Fibroblast of lung (primary cell): ENCODE measurements at regions not wholly inside any gene's neighbourhood (a gene's known extent, or its start where the extent isn't known, plus 50 kb on each side); places are given as distances from the start of the nearest gene placed in this dataset.

Experiments used
- DNase-seq, 2 donors: peaks; one replicate each; pipeline versions ENCODE4 v3.0.0 to v3.0.0-alpha.2; 2010; ENCODE audit warnings: low read depth in 2 of 2
- H2AFZ ChIP-seq: 2 replicates; pipeline ENCODE4 v1.5.1; 2012; ENCODE audit warnings: low read length, control low read depth, inconsistent platforms
- H3K27ac ChIP-seq: 2 replicates; pipeline ENCODE4 v1.5.1; 2011; ENCODE audit warnings: low read length, control low read depth; ENCODE audit not compliant: insufficient read depth
- H3K27me3 ChIP-seq: 2 replicates; pipeline ENCODE4 v1.5.1; 2011; ENCODE audit warnings: mild to moderate bottlenecking, low read length; ENCODE audit not compliant: control insufficient read depth, insufficient read depth
- H3K36me3 ChIP-seq: 2 replicates; pipeline ENCODE4 v1.5.1; 2011; ENCODE audit warnings: low read length; ENCODE audit not compliant: control insufficient read depth, insufficient read depth
- H3K4me1 ChIP-seq: 2 replicates; pipeline ENCODE4 v1.5.1; 2011; ENCODE audit warnings: low read length; ENCODE audit not compliant: control insufficient read depth, insufficient read depth; ENCODE audit errors: extremely low read depth
- H3K4me2 ChIP-seq: 2 replicates; pipeline ENCODE4 v1.5.1; 2011; ENCODE audit warnings: low read length, control low read depth; ENCODE audit not compliant: insufficient read depth; ENCODE audit errors: extremely low read depth
- H3K4me3 ChIP-seq, 4 experiments: fragments of 200-600 bp in 1 of 4; sonication (generic) in 1 of 4; replicated peaks in 1 of 4; 2 replicates each; pipeline ENCODE4 v1.5.1; 2011 to 2016; ENCODE audit warnings: low read length in 4 of 4, low read depth in 3 of 4, mild to moderate bottlenecking in 3 of 4, control low read depth in 2 of 4, inconsistent platforms in 1 of 4, mixed read lengths in 1 of 4; ENCODE audit not compliant: insufficient read depth in 1 of 4; ENCODE audit errors: control extremely low read depth in 1 of 4
- H3K79me2 ChIP-seq: 2 replicates; pipeline ENCODE4 v1.5.1; 2012; ENCODE audit warnings: mild to moderate bottlenecking, low read length, inconsistent platforms; ENCODE audit not compliant: control insufficient read depth, insufficient read depth
- H3K9ac ChIP-seq: 2 replicates; pipeline ENCODE4 v1.5.1; 2011; ENCODE audit warnings: mild to moderate bottlenecking, low read length, control low read depth; ENCODE audit not compliant: insufficient read depth
- H3K9me3 ChIP-seq: 2 replicates; pipeline ENCODE4 v1.5.1; 2012; ENCODE audit warnings: low read depth, low read length; ENCODE audit not compliant: control insufficient read depth, insufficient read depth
- H4K20me1 ChIP-seq: 2 replicates; pipeline ENCODE4 v1.5.1; 2011; ENCODE audit warnings: low read length; ENCODE audit not compliant: control insufficient read depth, insufficient read depth; ENCODE audit errors: extremely low read depth
- EZH2 ChIP-seq: IDR thresholded peaks from 2 replicates; pipeline ENCODE4 v1.5.1; 2012; ENCODE audit warnings: low read length, control low read depth, mild to moderate bottlenecking; ENCODE audit errors: missing control alignments
- TF ChIP-seq, protein P1 (sequence below), 2 donors: IDR thresholded peaks in 1 of 2; conservative IDR thresholded peaks in 1 of 2; 1 replicate in 1 of 2; 2 replicates in 1 of 2; pipeline ENCODE4 v1.5.1; 2011 to 2012; ENCODE audit warnings: low read length in 2 of 2, control low read depth in 1 of 2, inconsistent platforms in 1 of 2, low read depth in 1 of 2, mild to moderate bottlenecking in 1 of 2

DNA sequence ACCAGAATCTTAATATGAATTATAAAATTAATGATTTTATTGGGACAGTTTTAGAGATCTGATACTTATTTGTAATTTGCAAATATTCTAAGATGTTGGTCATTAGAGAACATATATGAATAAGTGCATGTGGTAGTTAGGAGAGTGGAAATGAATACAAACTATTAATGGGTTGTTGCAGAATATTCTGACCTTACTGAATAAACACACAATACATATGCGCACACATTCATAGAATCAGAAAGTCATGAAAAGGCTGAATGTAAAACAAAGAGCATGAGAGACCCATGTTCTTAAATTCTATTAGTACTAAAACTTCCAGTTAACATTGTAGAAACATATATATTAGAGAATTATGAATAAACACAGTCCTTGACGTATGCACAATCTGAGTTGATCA lies 301.7 kb upstream of the TRAM1L1 start:
- H3K4me3 ChIP-seq: no peak overlapping the region
- no peaks in the 10 kb centered on the region for H3K27me3 ChIP-seq
- H3K36me3 ChIP-seq: no peaks in the 10 kb centered on the region
- TF ChIP-seq, protein P1, sequence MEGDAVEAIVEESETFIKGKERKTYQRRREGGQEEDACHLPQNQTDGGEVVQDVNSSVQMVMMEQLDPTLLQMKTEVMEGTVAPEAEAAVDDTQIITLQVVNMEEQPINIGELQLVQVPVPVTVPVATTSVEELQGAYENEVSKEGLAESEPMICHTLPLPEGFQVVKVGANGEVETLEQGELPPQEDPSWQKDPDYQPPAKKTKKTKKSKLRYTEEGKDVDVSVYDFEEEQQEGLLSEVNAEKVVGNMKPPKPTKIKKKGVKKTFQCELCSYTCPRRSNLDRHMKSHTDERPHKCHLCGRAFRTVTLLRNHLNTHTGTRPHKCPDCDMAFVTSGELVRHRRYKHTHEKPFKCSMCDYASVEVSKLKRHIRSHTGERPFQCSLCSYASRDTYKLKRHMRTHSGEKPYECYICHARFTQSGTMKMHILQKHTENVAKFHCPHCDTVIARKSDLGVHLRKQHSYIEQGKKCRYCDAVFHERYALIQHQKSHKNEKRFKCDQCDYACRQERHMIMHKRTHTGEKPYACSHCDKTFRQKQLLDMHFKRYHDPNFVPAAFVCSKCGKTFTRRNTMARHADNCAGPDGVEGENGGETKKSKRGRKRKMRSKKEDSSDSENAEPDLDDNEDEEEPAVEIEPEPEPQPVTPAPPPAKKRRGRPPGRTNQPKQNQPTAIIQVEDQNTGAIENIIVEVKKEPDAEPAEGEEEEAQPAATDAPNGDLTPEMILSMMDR (conservative IDR thresholded peaks at IDR 0.05 in 1 of 2, IDR thresholded peaks at IDR 0.05 in 1 of 2; ENCODE audit: low read depth in 1 of 2, low read length in 2 of 2): no peak
- TF ChIP-seq EZH2: no peak
- no peak overlapping the region for H3K27ac ChIP-seq
- H3K9ac ChIP-seq: no peak overlapping the region
- no peaks in the 10 kb centered on the region for H3K4me1 ChIP-seq
- DNase-seq: no peak
- H2AFZ ChIP-seq: no peak overlapping the region
- H4K20me1 ChIP-seq: no peaks in the 10 kb centered on the region
- H3K79me2 ChIP-seq: no peaks in the 10 kb centered on the region
- no peak overlapping the region for H3K4me2 ChIP-seq
- H3K9me3 ChIP-seq: no peaks in the 10 kb centered on the region

GRCh38 chr4:117400039-117400835 lies 314.9 kb upstream of the TRAM1L1 start:
- TF ChIP-seq, protein P1 (conservative IDR thresholded peaks at IDR 0.05 in 1 of 2, IDR thresholded peaks at IDR 0.05 in 1 of 2; ENCODE audit: low read depth in 1 of 2, low read length in 2 of 2): no peak
- no peak for TF ChIP-seq EZH2
- no peak overlapping the region for H3K27ac ChIP-seq
- no peaks in the 10 kb centered on the region for H3K4me1 ChIP-seq
- no peak overlapping the region for H3K9ac ChIP-seq
- peak overlapping the region in 1 of 4 experiments; percentile 6 for H3K4me3 ChIP-seq
- no peaks in the 10 kb centered on the region for H3K36me3 ChIP-seq
- H3K79me2 ChIP-seq: no peaks in the 10 kb centered on the region
- H4K20me1 ChIP-seq: no peaks in the 10 kb centered on the region
- no peaks in the 10 kb centered on the region for H3K27me3 ChIP-seq
- no peaks in the 10 kb centered on the region for H3K9me3 ChIP-seq
- DNase-seq: peak; percentile 79 to 89
- peak overlapping the region; percentile 32 for H3K4me2 ChIP-seq
- no peak overlapping the region for H2AFZ ChIP-seq

DNA sequence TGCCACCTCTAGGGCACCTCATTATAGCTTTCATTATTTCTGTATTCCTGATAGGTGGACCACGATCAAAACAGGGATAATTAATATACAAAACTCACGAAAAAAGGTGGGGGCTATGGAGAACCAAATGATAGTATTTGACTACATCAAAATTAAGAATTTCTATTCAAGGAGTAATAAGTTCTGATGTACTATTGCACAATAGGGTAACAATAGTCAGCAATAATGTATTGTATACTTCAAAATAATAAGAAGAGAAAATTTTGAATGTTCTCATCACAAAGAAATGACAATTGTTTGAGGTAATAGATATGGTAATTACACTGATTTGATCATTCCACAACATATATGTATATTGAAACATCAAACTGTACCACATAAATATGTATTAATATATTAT lies 327.3 kb upstream of the TRAM1L1 start:
- Histone ChIP-seq H3K79me2 (no peaks in the 10 kb centered on the region), H3K9me3 (no peaks in the 10 kb centered on the region), H4K20me1 (no peaks in the 10 kb centered on the region), H3K36me3 (no peaks in the 10 kb centered on the region), H2AFZ (no peak overlapping the region), H3K9ac (no peak overlapping the region), H3K4me3 (no peak overlapping the region), H3K4me1 (no peaks in the 10 kb centered on the region), H3K4me2 (no peak overlapping the region), H3K27ac (no peak overlapping the region), H3K27me3 (no peaks in the 10 kb centered on the region)
- DNase-seq: no peak
- TF ChIP-seq, protein P1 (conservative IDR thresholded peaks at IDR 0.05 in 1 of 2, IDR thresholded peaks at IDR 0.05 in 1 of 2; ENCODE audit: low read depth in 1 of 2, low read length in 2 of 2): no peak
- TF ChIP-seq EZH2: no peak
